Neuronal stem cell (in vitro differentiated cells): ENCODE measurements at regions not wholly inside any gene's neighbourhood (a gene's known extent, or its start where the extent isn't known, plus 50 kb on each side); places are given as distances from the start of the nearest gene placed in this dataset.

ENCODE experiments used
- DNase-seq: peaks from one replicate; pipeline ENCODE4 v3.0.0-alpha.2; 2013; ENCODE audit warnings: low spot score
- H2AFZ ChIP-seq: one replicate; pipeline ENCODE4 v1.6.1; 2013; ENCODE audit warnings: mild to moderate bottlenecking, low read length, inconsistent platforms
- H2AK5ac ChIP-seq: 2 replicates; pipeline ENCODE4 v1.6.1; 2013; ENCODE audit warnings: low read depth, mild to moderate bottlenecking, inconsistent platforms, low read length, moderate library complexity, mixed read lengths
- H2BK120ac ChIP-seq: 2 replicates; pipeline ENCODE4 v1.6.1; 2013; ENCODE audit warnings: low read depth, mild to moderate bottlenecking, inconsistent platforms, low read length, moderate library complexity, mixed read lengths
- H2BK12ac ChIP-seq: one replicate; pipeline ENCODE4 v1.6.1; 2013; ENCODE audit warnings: low read length, inconsistent platforms
- H2BK15ac ChIP-seq: 2 replicates; pipeline ENCODE4 v1.6.1; 2013; ENCODE audit warnings: mild to moderate bottlenecking, low read length, inconsistent platforms, mixed read lengths
- H2BK5ac ChIP-seq: one replicate; pipeline ENCODE4 v1.6.1; 2013; ENCODE audit warnings: inconsistent platforms, mild to moderate bottlenecking, low read length, moderate library complexity
- H3K14ac ChIP-seq: one replicate; pipeline ENCODE4 v1.6.1; 2013; ENCODE audit warnings: low read length, inconsistent platforms
- H3K18ac ChIP-seq: 2 replicates; pipeline ENCODE4 v1.6.1; 2013; ENCODE audit warnings: low read length, inconsistent platforms
- H3K23ac ChIP-seq: 2 replicates; pipeline ENCODE4 v1.6.1; 2013; ENCODE audit warnings: low read depth, mild to moderate bottlenecking, mixed read lengths, low read length, inconsistent platforms; ENCODE audit not compliant: poor library complexity
- H3K27ac ChIP-seq: replicated peaks from 3 replicates; pipeline ENCODE4 v1.5.1; 2013; ENCODE audit warnings: low read length, inconsistent platforms
- H3K27me3 ChIP-seq, 3 experiments: 2 replicates each; pipeline ENCODE4 v1.6.1; 2013; ENCODE audit warnings: low read length in 3 of 3, mild to moderate bottlenecking in 2 of 3, inconsistent platforms in 1 of 3, low read depth in 1 of 3, mixed read lengths in 1 of 3, moderate library complexity in 1 of 3; ENCODE audit not compliant: control insufficient read depth in 3 of 3, insufficient read depth in 3 of 3
- H3K36me3 ChIP-seq, 2 donors: replicated peaks in 1 of 2; 2 replicates each; pipeline ENCODE4 v1.6.1; 2013; ENCODE audit warnings: low read length in 2 of 2; ENCODE audit not compliant: control insufficient read depth in 2 of 2, insufficient read depth in 2 of 2
- H3K4ac ChIP-seq: 2 replicates; pipeline ENCODE4 v1.6.1; 2013; ENCODE audit warnings: inconsistent platforms, mild to moderate bottlenecking, low read length, moderate library complexity
- H3K4me1 ChIP-seq, 2 donors: 1 replicate in 1 of 2; 2 replicates in 1 of 2; pipeline ENCODE4 v1.6.1; 2013; ENCODE audit warnings: low read length in 2 of 2, low read depth in 1 of 2; ENCODE audit not compliant: control insufficient read depth in 2 of 2, insufficient read depth in 1 of 2
- H3K4me2 ChIP-seq: one replicate; pipeline ENCODE4 v1.6.1; 2013; ENCODE audit warnings: mild to moderate bottlenecking, low read length, inconsistent platforms; ENCODE audit not compliant: insufficient read depth, poor library complexity, severe bottlenecking
- H3K4me3 ChIP-seq, 2 donors: 2 replicates each; pipeline ENCODE4 v1.5.1; 2013; ENCODE audit warnings: low read length in 2 of 2, mild to moderate bottlenecking in 2 of 2, inconsistent platforms in 1 of 2, moderate library complexity in 1 of 2
- H3K79me1 ChIP-seq: one replicate; pipeline ENCODE4 v1.6.1; 2013; ENCODE audit warnings: low read depth, mild to moderate bottlenecking, inconsistent platforms, low read length, moderate library complexity
- H3K9ac ChIP-seq: one replicate; pipeline ENCODE4 v1.6.1; 2013; ENCODE audit warnings: mild to moderate bottlenecking, low read depth, low read length, inconsistent platforms; ENCODE audit not compliant: poor library complexity
- H3K9me3 ChIP-seq, 2 donors: replicated peaks in 1 of 2; 2 replicates each; pipeline versions ENCODE3 to v1.6.1; 2013; ENCODE audit warnings: low read length in 2 of 2, mild to moderate bottlenecking in 2 of 2, inconsistent platforms in 1 of 2, low read depth in 1 of 2, mixed read lengths in 1 of 2, moderate library complexity in 1 of 2; ENCODE audit not compliant: control insufficient read depth in 2 of 2, insufficient read depth in 1 of 2
- H4K8ac ChIP-seq: one replicate; pipeline ENCODE4 v1.6.1; 2013; ENCODE audit warnings: low read depth, mild to moderate bottlenecking, inconsistent platforms, low read length, moderate library complexity
- H4K91ac ChIP-seq: one replicate; pipeline ENCODE4 v1.6.1; 2013; ENCODE audit warnings: low read length, low read depth, mild to moderate bottlenecking, inconsistent platforms; ENCODE audit not compliant: poor library complexity
- WGBS, 2 donors: extraction: QIAGEN DNeasy Blood & Tissue Kit; methylation state at CpG; one replicate each; pipeline ENCODE4 v1.1.7; 2013; ENCODE audit warnings: missing lambda C conversion rate in 2 of 2, mixed read lengths in 1 of 2; ENCODE audit not compliant: insufficient read length in 2 of 2, insufficient replicate concordance in 1 of 2; ENCODE audit errors: extremely low coverage in 2 of 2; 5-methylcytosine and 5-hydroxymethylcytosine counted together

- Histone ChIP-seq H4K8ac (no peak overlapping the region), H2BK12ac (no peak overlapping the region), H3K27me3 (no peaks in the 10 kb centered on the region), H2AK5ac (no peak overlapping the region), H4K91ac (no peak overlapping the region), H3K79me1 (no peaks in the 10 kb centered on the region), H3K9ac (no peak overlapping the region), H2AFZ (no peak overlapping the region), H3K23ac (no peak overlapping the region), H3K4ac (no peak overlapping the region), H3K14ac (no peak overlapping the region), H2BK15ac (no peak overlapping the region), H2BK120ac (no peak overlapping the region), H3K18ac (no peak overlapping the region), H3K36me3 (no peaks in the 10 kb centered on the region), H3K4me3 (no peak overlapping the region), H3K9me3 (no peaks in the 10 kb centered on the region), H3K27ac (no peak overlapping the region), H3K4me2 (no peak overlapping the region), H2BK5ac (no peak overlapping the region), H3K4me1 (no peaks in the 10 kb centered on the region)
- whole genome bisulfite sequencing, 2 donors: no CpG with 5 or more reads among the region's 4 CpGs
- no peak for DNase-seq
These were observed 390.9 kb upstream of the NRSN1 start for GRCh38 chr6:23735151-23735550.

- no peak overlapping the region for H2BK15ac ChIP-seq
- no peak overlapping the region for H3K9ac ChIP-seq
- H3K27ac ChIP-seq: no peak overlapping the region
- DNase-seq: no peak
- no peaks in the 10 kb centered on the region for H3K9me3 ChIP-seq
- no peak overlapping the region for H2BK120ac ChIP-seq
- H2BK5ac ChIP-seq: no peak overlapping the region
- H3K14ac ChIP-seq: no peak overlapping the region
- H2AFZ ChIP-seq: no peak overlapping the region
- no peak overlapping the region for H3K18ac ChIP-seq
- H3K4me3 ChIP-seq: no peak overlapping the region
- no peaks in the 10 kb centered on the region for H3K79me1 ChIP-seq
- H3K23ac ChIP-seq: no peak overlapping the region
- H4K8ac ChIP-seq: no peak overlapping the region
- H2AK5ac ChIP-seq: no peak overlapping the region
- no peak overlapping the region for H3K4me2 ChIP-seq
- H3K4me1 ChIP-seq: no peaks in the 10 kb centered on the region
- no peak overlapping the region for H2BK12ac ChIP-seq
- no peak overlapping the region for H3K4ac ChIP-seq
- no peaks in the 10 kb centered on the region for H3K27me3 ChIP-seq
- no CpG with 5 or more reads among the region's 3 CpGs for WGBS, 2 donors
- H4K91ac ChIP-seq: no peak overlapping the region
- H3K36me3 ChIP-seq: no peaks in the 10 kb centered on the region
These were observed 389.4 kb upstream of the NRSN1 start for GRCh38 chr6:23736577-23736976.

- no peak for DNase-seq
- no CpG with 5 or more reads among the region's 5 CpGs for WGBS, 2 donors
- no peak overlapping the region for H3K4ac ChIP-seq
- H3K9me3 ChIP-seq: no peaks in the 10 kb centered on the region
- no peak overlapping the region for H3K27ac ChIP-seq
- no peak overlapping the region for H2BK12ac ChIP-seq
- H3K14ac ChIP-seq: no peak overlapping the region
- peaks cover 0 to 3% of the 10 kb centered on the region in 2 donors for H3K4me1 ChIP-seq
- no peak overlapping the region for H2BK15ac ChIP-seq
- no peak overlapping the region for H2AK5ac ChIP-seq
- no peaks in the 10 kb centered on the region for H3K36me3 ChIP-seq
- H3K18ac ChIP-seq: no peak overlapping the region
- H3K27me3 ChIP-seq: no peaks in the 10 kb centered on the region
- H4K91ac ChIP-seq: no peak overlapping the region
- H3K9ac ChIP-seq: no peak overlapping the region
- no peaks in the 10 kb centered on the region for H3K79me1 ChIP-seq
- H3K4me3 ChIP-seq: no peak overlapping the region
- no peak overlapping the region for H2BK5ac ChIP-seq
- no peak overlapping the region for H2AFZ ChIP-seq
- H2BK120ac ChIP-seq: no peak overlapping the region
- no peak overlapping the region for H3K4me2 ChIP-seq
- no peak overlapping the region for H4K8ac ChIP-seq
- H3K23ac ChIP-seq: no peak overlapping the region
These were observed 378.8 kb upstream of the NRSN1 start for GRCh38 chr6:23747239-23747638.

- H2AFZ ChIP-seq: no peak overlapping the region
- H3K4me3 ChIP-seq: no peak overlapping the region
- no peak overlapping the region for H3K18ac ChIP-seq
- H3K4ac ChIP-seq: no peak overlapping the region
- H2BK12ac ChIP-seq: no peak overlapping the region
- no peaks in the 10 kb centered on the region for H3K79me1 ChIP-seq
- no peaks in the 10 kb centered on the region for H3K9me3 ChIP-seq
- H2BK5ac ChIP-seq: no peak overlapping the region
- no peaks in the 10 kb centered on the region for H3K4me1 ChIP-seq
- no CpG with 5 or more reads among the region's 1 CpG for WGBS, 2 donors
- DNase-seq: no peak
- no peak overlapping the region for H4K8ac ChIP-seq
- H3K4me2 ChIP-seq: no peak overlapping the region
- no peak overlapping the region for H3K27ac ChIP-seq
- no peak overlapping the region for H4K91ac ChIP-seq
- no peaks in the 10 kb centered on the region for H3K27me3 ChIP-seq
- no peak overlapping the region for H2BK15ac ChIP-seq
- H2AK5ac ChIP-seq: no peak overlapping the region
- H3K14ac ChIP-seq: no peak overlapping the region
- H3K36me3 ChIP-seq: no peaks in the 10 kb centered on the region
- no peak overlapping the region for H2BK120ac ChIP-seq
- H3K9ac ChIP-seq: no peak overlapping the region
- H3K23ac ChIP-seq: no peak overlapping the region
These were observed 373.6 kb upstream of the NRSN1 start for GRCh38 chr6:23752414-23752813.
